UCSD-AML1 (cell line): ENCODE measurements at regions not wholly inside any gene's neighbourhood (a gene's known extent, or its start where the extent isn't known, plus 50 kb on each side); places are given as distances from the start of the nearest gene placed in this dataset.
"Not testable (repeated sequence)": the region's sequence is repeated elsewhere in the genome, so short reads cannot be mapped to it uniquely, and the experiment has no call there.

Experiments
- DNase-seq: peaks from one replicate; lab custom pipeline; 2025; ENCODE audit not compliant: unreplicated experiment; lab: John Stamatoyannopoulos, UW

- no peak for DNase-seq
Measured at GRCh38 chr3:110846971-110847370, 224.6 kb upstream of the NECTIN3 start.

- no peak for DNase-seq
Measured at GRCh38 chr3:110849064-110849463, 222.6 kb upstream of the NECTIN3 start.

GRCh38 chr3:110851736-110852135 lies 219.9 kb upstream of the NECTIN3 start:
- DNase-seq: no peak

- DNase-seq: no peak
Measured at GRCh38 chr3:110855207-110855606, 216.4 kb upstream of the NECTIN3 start.

GRCh38 chr3:110856916-110857315 lies 214.7 kb upstream of the NECTIN3 start:
- DNase-seq: no peak

- no peak for DNase-seq
Measured at GRCh38 chr3:110858549-110858948, 213.1 kb upstream of the NECTIN3 start.

GRCh38 chr3:110859336-110859735 lies 212.3 kb upstream of the NECTIN3 start:
- no peak for DNase-seq

- DNase-seq: no peak
Measured at GRCh38 chr3:110859993-110860392, 211.6 kb upstream of the NECTIN3 start.

- DNase-seq: no peak
Measured at GRCh38 chr3:110865934-110866333, 205.7 kb upstream of the NECTIN3 start.

- no peak for DNase-seq
Measured at GRCh38 chr3:110868106-110868505, 203.5 kb upstream of the NECTIN3 start.

GRCh38 chr3:110869736-110870135 lies 201.9 kb upstream of the NECTIN3 start:
- no peak for DNase-seq

- DNase-seq: no peak
Measured at GRCh38 chr3:110871869-110872268, 199.7 kb upstream of the NECTIN3 start.

GRCh38 chr3:110878692-110879091 lies 192.9 kb upstream of the NECTIN3 start:
- no peak for DNase-seq

- peak; percentile 8 for DNase-seq
Measured at GRCh38 chr3:110881069-110881468, 190.5 kb upstream of the NECTIN3 start.

GRCh38 chr3:110886222-110886893 lies 185.3 kb upstream of the NECTIN3 start:
- no peak for DNase-seq

- DNase-seq: no peak
Measured at GRCh38 chr3:110887176-110887575, 184.4 kb upstream of the NECTIN3 start.

- not testable (repeated sequence) for DNase-seq
Measured at GRCh38 chr3:110888625-110889375, 182.8 kb upstream of the NECTIN3 start.

- DNase-seq: not testable (repeated sequence)
Measured at GRCh38 chr3:110889376-110889699, 182.3 kb upstream of the NECTIN3 start.

GRCh38 chr3:110894574-110894973 lies 177.0 kb upstream of the NECTIN3 start:
- DNase-seq: no peak

- DNase-seq: no peak
Measured at GRCh38 chr3:110895054-110895453, 176.6 kb upstream of the NECTIN3 start.

GRCh38 chr3:110897046-110897445 lies 174.6 kb upstream of the NECTIN3 start:
- DNase-seq: no peak

GRCh38 chr3:110900576-110900975 lies 171.0 kb upstream of the NECTIN3 start:
- no peak for DNase-seq

GRCh38 chr3:110901536-110901935 lies 170.1 kb upstream of the NECTIN3 start:
- no peak for DNase-seq
